Endodermal cell (in vitro differentiated cells): ENCODE measurements at regions not wholly inside any gene's neighbourhood (a gene's known extent, or its start where the extent isn't known, plus 50 kb on each side); places are given as distances from the start of the nearest gene placed in this dataset.

Experiments used
- DNase-seq: peaks from one replicate; pipeline ENCODE4 v3.0.0-alpha.2; 2017
- H3K27ac ChIP-seq: 2 replicates; pipeline ENCODE4 v1.5.1; 2013; ENCODE audit warnings: mild to moderate bottlenecking, low read depth, low read length, moderate library complexity
- H3K27me3 ChIP-seq: 2 replicates; pipeline ENCODE4 v1.6.1; 2013; ENCODE audit warnings: mild to moderate bottlenecking, low read length, moderate library complexity; ENCODE audit not compliant: insufficient read depth, control insufficient read depth, poor library complexity, severe bottlenecking
- H3K36me3 ChIP-seq: 2 replicates; pipeline ENCODE4 v1.7.0; 2013; ENCODE audit warnings: mild to moderate bottlenecking, low read length, moderate library complexity; ENCODE audit not compliant: control insufficient read depth, insufficient read depth
- H3K4me1 ChIP-seq: one replicate; pipeline ENCODE4 v1.7.0; 2013; ENCODE audit warnings: low read length; ENCODE audit not compliant: control insufficient read depth, insufficient read depth
- H3K4me3 ChIP-seq: 2 replicates; pipeline ENCODE4 v1.5.1; 2013; ENCODE audit warnings: mild to moderate bottlenecking, low read length, moderate library complexity
- H3K9ac ChIP-seq: 2 replicates; pipeline ENCODE4 v1.6.1; 2013; ENCODE audit warnings: mild to moderate bottlenecking, low read length, moderate library complexity; ENCODE audit not compliant: poor library complexity, severe bottlenecking; ENCODE audit errors: extremely low read depth
- H3K9me3 ChIP-seq: 2 replicates; pipeline ENCODE4 v1.6.1; 2013; ENCODE audit warnings: mild to moderate bottlenecking, low read length, moderate library complexity; ENCODE audit not compliant: control insufficient read depth
- H3K27ac Mint-ChIP-seq: 2 replicates; pipeline ENCODE4 v1.8.0; 2020; ENCODE audit warnings: mixed read lengths
- H3K27me3 Mint-ChIP-seq: 2 replicates; pipeline ENCODE4 v1.8.0; 2021; ENCODE audit warnings: mild to moderate bottlenecking, mixed read lengths; ENCODE audit not compliant: insufficient read depth
- H3K36me3 Mint-ChIP-seq: 2 replicates; pipeline ENCODE4 v1.8.0; 2020; ENCODE audit warnings: low read depth, mixed read lengths
- H3K4me1 Mint-ChIP-seq: 2 replicates; pipeline ENCODE4 v1.8.0; 2020; ENCODE audit warnings: mixed read lengths
- H3K4me3 Mint-ChIP-seq: 2 replicates; pipeline ENCODE4 v1.8.0; 2020; ENCODE audit warnings: mild to moderate bottlenecking, moderate library complexity, mixed read lengths
- H3K9me3 Mint-ChIP-seq: 2 replicates; pipeline ENCODE4 v1.8.0; 2020; ENCODE audit warnings: mild to moderate bottlenecking, mixed read lengths
- CTCF ChIP-seq: fragments of 200-600 bp; sonication (generic); conservative IDR thresholded peaks from 2 replicates; pipeline ENCODE4 v1.5.0; 2021; ENCODE audit warnings: antibody characterized with exemption, mild to moderate bottlenecking
- WGBS, 2 experiments: methylation state at CpG; one replicate each; pipeline versions ENCODE4 v1.1.5 to v1.1.7; 2013; ENCODE audit warnings: missing lambda C conversion rate in 2 of 2, mixed read lengths in 1 of 2; ENCODE audit not compliant: insufficient coverage in 1 of 2, insufficient read length in 1 of 2; 5-methylcytosine and 5-hydroxymethylcytosine counted together

GRCh38 chr17:63181856-63182255, 215.8 kb downstream of the TANC2 start:
- Histone ChIP-seq H3K27me3 (no peaks in the 10 kb centered on the region), H3K36me3 (no peaks in the 10 kb centered on the region), H3K4me1 (no peaks in the 10 kb centered on the region), H3K27ac (no peak overlapping the region), H3K9me3 (no peaks in the 10 kb centered on the region), H3K9ac (no peak overlapping the region), H3K4me3 (no peak overlapping the region)
- Mint-ChIP-seq H3K27ac (no peak overlapping the region), H3K4me1 (no peaks in the 10 kb centered on the region), H3K36me3 (peaks cover 4% of the 10 kb centered on the region), H3K9me3 (peaks cover 4% of the 10 kb centered on the region), H3K4me3 (no peak overlapping the region), H3K27me3 (no peaks in the 10 kb centered on the region)
- WGBS, 2 experiments, result 94 to 100% methylated on average over 3 to 6 of the region's 6 CpGs
- no peak for DNase-seq
- TF ChIP-seq CTCF, result no peak

- Histone ChIP-seq H3K4me1 (no peaks in the 10 kb centered on the region), H3K9ac (no peak overlapping the region), H3K27me3 (no peaks in the 10 kb centered on the region), H3K27ac (no peak overlapping the region), H3K9me3 (no peaks in the 10 kb centered on the region), H3K36me3 (no peaks in the 10 kb centered on the region), H3K4me3 (no peak overlapping the region)
- DNase-seq, result no peak
- Mint-ChIP-seq H3K27ac (no peak overlapping the region), H3K36me3 (no peaks in the 10 kb centered on the region), H3K27me3 (no peaks in the 10 kb centered on the region), H3K4me3 (no peak overlapping the region), H3K9me3 (no peaks in the 10 kb centered on the region), H3K4me1 (no peaks in the 10 kb centered on the region)
- no peak for TF ChIP-seq CTCF
Measured at GRCh38 chr17:63185420-63185819, 219.4 kb downstream of the TANC2 start.

GRCh38 chr17:63189082-63189481, 223.0 kb downstream of the TANC2 start:
- H3K4me1 Mint-ChIP-seq, result no peaks in the 10 kb centered on the region
- Histone ChIP-seq H3K9me3 (no peaks in the 10 kb centered on the region), H3K9ac (no peak overlapping the region), H3K27me3 (no peaks in the 10 kb centered on the region), H3K27ac (no peak overlapping the region), H3K4me3 (no peak overlapping the region), H3K4me1 (no peaks in the 10 kb centered on the region), H3K36me3 (no peaks in the 10 kb centered on the region)
- no peak for DNase-seq
- no peak overlapping the region for H3K4me3 Mint-ChIP-seq
- H3K9me3 Mint-ChIP-seq, result no peaks in the 10 kb centered on the region
- H3K36me3 Mint-ChIP-seq, result no peaks in the 10 kb centered on the region
- no peaks in the 10 kb centered on the region for H3K27me3 Mint-ChIP-seq
- no peak overlapping the region for H3K27ac Mint-ChIP-seq
- TF ChIP-seq CTCF, result no peak
